ENCODE measurements at regions not wholly inside any gene's neighbourhood (a gene's known extent, or its start where the extent isn't known, plus 50 kb on each side); places are given as distances from the start of the nearest gene placed in this dataset.

GRCh38 chr5:2032432-2032831, 149.7 kb upstream of the IRX4 start:
- Histone ChIP-seq H3K27ac (ENCODE audit: insufficient read depth, low read length, poor library complexity, severe bottlenecking) (no peak overlapping the region), H3K4me1 (ENCODE audit: control insufficient read depth, insufficient read depth, low read length, poor library complexity, severe bottlenecking) (no peaks in the 10 kb centered on the region), H3K27me3 (replicated peaks; ENCODE audit: control insufficient read depth, insufficient read depth, low read length, poor library complexity, severe bottlenecking) (no peaks in the 10 kb centered on the region), H3K4me3 (ENCODE audit: insufficient read depth, low read depth, low read length, poor library complexity, severe bottlenecking) (no peak overlapping the region), H3K9me3 (ENCODE audit: control insufficient read depth, low read length) (no peaks in the 10 kb centered on the region), H3K36me3 (ENCODE audit: control insufficient read depth, insufficient read depth, low read length) (no peaks in the 10 kb centered on the region)
- DNase-seq: no peak

- DNase-seq: no peak
- H3K36me3 ChIP-seq (ENCODE audit: control insufficient read depth, insufficient read depth, low read length): no peaks in the 10 kb centered on the region
- no peak overlapping the region for H3K27ac ChIP-seq (ENCODE audit: insufficient read depth, low read length, poor library complexity, severe bottlenecking)
- no peaks in the 10 kb centered on the region for H3K9me3 ChIP-seq (ENCODE audit: control insufficient read depth, low read length)
- no peaks in the 10 kb centered on the region for H3K4me1 ChIP-seq (ENCODE audit: control insufficient read depth, insufficient read depth, low read length, poor library complexity, severe bottlenecking)
- no peaks in the 10 kb centered on the region for H3K27me3 ChIP-seq (replicated peaks; ENCODE audit: control insufficient read depth, insufficient read depth, low read length, poor library complexity, severe bottlenecking)
- no peak overlapping the region for H3K4me3 ChIP-seq (ENCODE audit: insufficient read depth, low read depth, low read length, poor library complexity, severe bottlenecking)
Observed at GRCh38 chr5:2031581-2031980, 148.9 kb upstream of the IRX4 start.

GRCh38 chr5:2030131-2030530, 147.4 kb upstream of the IRX4 start:
- no peaks in the 10 kb centered on the region for H3K36me3 ChIP-seq (ENCODE audit: control insufficient read depth, insufficient read depth, low read length)
- no peaks in the 10 kb centered on the region for H3K9me3 ChIP-seq (ENCODE audit: control insufficient read depth, low read length)
- H3K4me3 ChIP-seq (ENCODE audit: insufficient read depth, low read depth, low read length, poor library complexity, severe bottlenecking): no peak overlapping the region
- H3K27ac ChIP-seq (ENCODE audit: insufficient read depth, low read length, poor library complexity, severe bottlenecking): no peak overlapping the region
- DNase-seq: no peak
- no peaks in the 10 kb centered on the region for H3K4me1 ChIP-seq (ENCODE audit: control insufficient read depth, insufficient read depth, low read length, poor library complexity, severe bottlenecking)
- H3K27me3 ChIP-seq (replicated peaks; ENCODE audit: control insufficient read depth, insufficient read depth, low read length, poor library complexity, severe bottlenecking): no peaks in the 10 kb centered on the region

- no peak overlapping the region for H3K4me3 ChIP-seq (ENCODE audit: insufficient read depth, low read depth, low read length, poor library complexity, severe bottlenecking)
- H3K4me1 ChIP-seq (ENCODE audit: control insufficient read depth, insufficient read depth, low read length, poor library complexity, severe bottlenecking): no peaks in the 10 kb centered on the region
- H3K9me3 ChIP-seq (ENCODE audit: control insufficient read depth, low read length): no peaks in the 10 kb centered on the region
Observed at GRCh38 chr5:2029206-2029605, 146.5 kb upstream of the IRX4 start.

GRCh38 chr5:2027790-2028189, 145.1 kb upstream of the IRX4 start:
- H3K4me1 ChIP-seq (ENCODE audit: control insufficient read depth, insufficient read depth, low read length, poor library complexity, severe bottlenecking): no peaks in the 10 kb centered on the region
- H3K9me3 ChIP-seq (ENCODE audit: control insufficient read depth, low read length): no peaks in the 10 kb centered on the region
- H3K27me3 ChIP-seq (replicated peaks; ENCODE audit: control insufficient read depth, insufficient read depth, low read length, poor library complexity, severe bottlenecking): no peaks in the 10 kb centered on the region
- H3K4me3 ChIP-seq (ENCODE audit: insufficient read depth, low read depth, low read length, poor library complexity, severe bottlenecking): no peak overlapping the region
- DNase-seq: no peak
- H3K27ac ChIP-seq (ENCODE audit: insufficient read depth, low read length, poor library complexity, severe bottlenecking): no peak overlapping the region
- no peaks in the 10 kb centered on the region for H3K36me3 ChIP-seq (ENCODE audit: control insufficient read depth, insufficient read depth, low read length)

More at GRCh38 chr5:2029206-2029605, 146.5 kb upstream of the IRX4 start:
- Histone ChIP-seq H3K27ac (ENCODE audit: insufficient read depth, low read length, poor library complexity, severe bottlenecking) (no peak overlapping the region), H3K27me3 (replicated peaks; ENCODE audit: control insufficient read depth, insufficient read depth, low read length, poor library complexity, severe bottlenecking) (no peaks in the 10 kb centered on the region), H3K36me3 (ENCODE audit: control insufficient read depth, insufficient read depth, low read length) (no peaks in the 10 kb centered on the region)
- DNase-seq: no peak

- H3K4me3 ChIP-seq (ENCODE audit: insufficient read depth, low read depth, low read length, poor library complexity, severe bottlenecking): no peak overlapping the region
- H3K27me3 ChIP-seq (replicated peaks; ENCODE audit: control insufficient read depth, insufficient read depth, low read length, poor library complexity, severe bottlenecking): no peaks in the 10 kb centered on the region
- no peak for DNase-seq
- H3K4me1 ChIP-seq (ENCODE audit: control insufficient read depth, insufficient read depth, low read length, poor library complexity, severe bottlenecking): no peaks in the 10 kb centered on the region
- no peaks in the 10 kb centered on the region for H3K9me3 ChIP-seq (ENCODE audit: control insufficient read depth, low read length)
- no peak overlapping the region for H3K27ac ChIP-seq (ENCODE audit: insufficient read depth, low read length, poor library complexity, severe bottlenecking)
- no peaks in the 10 kb centered on the region for H3K36me3 ChIP-seq (ENCODE audit: control insufficient read depth, insufficient read depth, low read length)
Observed at GRCh38 chr5:2024986-2025721, 142.4 kb upstream of the IRX4 start.

- no peaks in the 10 kb centered on the region for H3K4me1 ChIP-seq (ENCODE audit: control insufficient read depth, insufficient read depth, low read length, poor library complexity, severe bottlenecking)
- H3K27ac ChIP-seq (ENCODE audit: insufficient read depth, low read length, poor library complexity, severe bottlenecking): no peak overlapping the region
- H3K36me3 ChIP-seq (ENCODE audit: control insufficient read depth, insufficient read depth, low read length): no peaks in the 10 kb centered on the region
- no peak for DNase-seq
- H3K9me3 ChIP-seq (ENCODE audit: control insufficient read depth, low read length): no peaks in the 10 kb centered on the region
- H3K27me3 ChIP-seq (replicated peaks; ENCODE audit: control insufficient read depth, insufficient read depth, low read length, poor library complexity, severe bottlenecking): peaks cover 5% of the 10 kb centered on the region
- H3K4me3 ChIP-seq (ENCODE audit: insufficient read depth, low read depth, low read length, poor library complexity, severe bottlenecking): no peak overlapping the region
Observed at GRCh38 chr5:2023196-2023595, 140.5 kb upstream of the IRX4 start.

- Histone ChIP-seq H3K27me3 (replicated peaks; ENCODE audit: control insufficient read depth, insufficient read depth, low read length, poor library complexity, severe bottlenecking) (peaks cover 5% of the 10 kb centered on the region), H3K36me3 (ENCODE audit: control insufficient read depth, insufficient read depth, low read length) (no peaks in the 10 kb centered on the region), H3K4me3 (ENCODE audit: insufficient read depth, low read depth, low read length, poor library complexity, severe bottlenecking) (no peak overlapping the region), H3K27ac (ENCODE audit: insufficient read depth, low read length, poor library complexity, severe bottlenecking) (no peak overlapping the region), H3K9me3 (ENCODE audit: control insufficient read depth, low read length) (no peaks in the 10 kb centered on the region), H3K4me1 (ENCODE audit: control insufficient read depth, insufficient read depth, low read length, poor library complexity, severe bottlenecking) (no peaks in the 10 kb centered on the region)
- DNase-seq: no peak
Observed at GRCh38 chr5:2022436-2022835, 139.7 kb upstream of the IRX4 start.

- H3K36me3 ChIP-seq (ENCODE audit: control insufficient read depth, insufficient read depth, low read length): no peaks in the 10 kb centered on the region
- H3K4me3 ChIP-seq (ENCODE audit: insufficient read depth, low read depth, low read length, poor library complexity, severe bottlenecking): no peak overlapping the region
- no peak for DNase-seq
- H3K27me3 ChIP-seq (replicated peaks; ENCODE audit: control insufficient read depth, insufficient read depth, low read length, poor library complexity, severe bottlenecking): peaks cover 5% of the 10 kb centered on the region
- H3K4me1 ChIP-seq (ENCODE audit: control insufficient read depth, insufficient read depth, low read length, poor library complexity, severe bottlenecking): no peaks in the 10 kb centered on the region
- H3K27ac ChIP-seq (ENCODE audit: insufficient read depth, low read length, poor library complexity, severe bottlenecking): no peak overlapping the region
- H3K9me3 ChIP-seq (ENCODE audit: control insufficient read depth, low read length): no peaks in the 10 kb centered on the region
Observed at GRCh38 chr5:2021484-2022176, 138.9 kb upstream of the IRX4 start.

- no peak for DNase-seq
- Histone ChIP-seq H3K4me3 (ENCODE audit: insufficient read depth, low read depth, low read length, poor library complexity, severe bottlenecking) (no peak overlapping the region), H3K36me3 (ENCODE audit: control insufficient read depth, insufficient read depth, low read length) (no peaks in the 10 kb centered on the region), H3K27me3 (replicated peaks; ENCODE audit: control insufficient read depth, insufficient read depth, low read length, poor library complexity, severe bottlenecking) (peaks cover 5% of the 10 kb centered on the region), H3K9me3 (ENCODE audit: control insufficient read depth, low read length) (no peaks in the 10 kb centered on the region), H3K27ac (ENCODE audit: insufficient read depth, low read length, poor library complexity, severe bottlenecking) (no peak overlapping the region), H3K4me1 (ENCODE audit: control insufficient read depth, insufficient read depth, low read length, poor library complexity, severe bottlenecking) (no peaks in the 10 kb centered on the region)
Observed at GRCh38 chr5:2020730-2021129, 138.0 kb upstream of the IRX4 start.
